Gastroesophageal sphincter (tissue), 4 donors: ENCODE measurements at regions not wholly inside any gene's neighbourhood (a gene's known extent, or its start where the extent isn't known, plus 50 kb on each side); places are given as distances from the start of the nearest gene placed in this dataset.

Experiments
- ATAC-seq: fragments of 150-250 bp; one replicate; pipeline ENCODE4 v1.9.1; 2016; ENCODE audit warnings: mild to moderate bottlenecking, moderate library complexity
- H3K27ac ChIP-seq, 4 donors: fragments of 200-600 bp; sonication (generic) in 3 of 4; 1 replicate in 3 of 4; 2 replicates in 1 of 4; pipeline ENCODE4 v1.5.1; 2016 to 2019
- H3K27me3 ChIP-seq: fragments of 200-600 bp; sonication (generic); one replicate; pipeline ENCODE4 v1.5.1; 2019
- H3K36me3 ChIP-seq, 2 donors: fragments of 200-600 bp; sonication (generic); one replicate each; pipeline ENCODE4 v1.5.1; 2019; ENCODE audit warnings: control low read depth in 1 of 2
- H3K4me1 ChIP-seq, 3 donors: fragments of 200-600 bp; sonication (generic); 1 replicate in 2 of 3; 2 replicates in 1 of 3; pipeline ENCODE4 v1.5.1; 2016 to 2019; ENCODE audit warnings: control low read depth in 2 of 3
- H3K4me3 ChIP-seq, 2 donors: fragments of 200-600 bp; sonication (generic); one replicate each; pipeline ENCODE4 v1.5.1; 2019; ENCODE audit warnings: mild to moderate bottlenecking in 1 of 2, moderate library complexity in 1 of 2
- H3K9me3 ChIP-seq, 3 donors: fragments of 200-600 bp; sonication (generic); one replicate each; pipeline ENCODE4 v1.5.1; 2017 to 2019; ENCODE audit warnings: control low read depth in 2 of 3
- EP300 ChIP-seq: sonication (generic); formaldehyde crosslinking; IDR thresholded peaks from one replicate; pipeline ENCODE4 v1.6.1; 2017; ENCODE audit warnings: antibody characterized with exemption, mild to moderate bottlenecking
- POLR2A ChIP-seq, 2 donors: fragments of 450-650 bp; IDR thresholded peaks; one replicate each; pipeline ENCODE4 v1.6.1; 2017; ENCODE audit warnings: antibody characterized with exemption in 2 of 2, mild to moderate bottlenecking in 2 of 2, moderate library complexity in 1 of 2
- POLR2AphosphoS5 ChIP-seq: sonication (generic); formaldehyde crosslinking; IDR thresholded peaks from one replicate; pipeline ENCODE4 v1.6.1; 2017; ENCODE audit warnings: antibody characterized with exemption
- WGBS, 2 donors: methylation state at CpG; one replicate each; pipeline ENCODE4 v1.1.5; 2018; ENCODE audit warnings: low coverage in 1 of 2; 5-methylcytosine and 5-hydroxymethylcytosine counted together
- TF ChIP-seq, protein P1 (sequence below), 4 experiments: fragments of 200-600 bp in 2 of 4; fragments of 450-650 bp in 2 of 4; sonication (generic) in 1 of 4; IDR thresholded peaks; one replicate each; pipeline ENCODE4 v1.5.1; 2017 to 2019; ENCODE audit warnings: antibody characterized with exemption in 4 of 4, mild to moderate bottlenecking in 2 of 4, moderate library complexity in 2 of 4

DNA sequence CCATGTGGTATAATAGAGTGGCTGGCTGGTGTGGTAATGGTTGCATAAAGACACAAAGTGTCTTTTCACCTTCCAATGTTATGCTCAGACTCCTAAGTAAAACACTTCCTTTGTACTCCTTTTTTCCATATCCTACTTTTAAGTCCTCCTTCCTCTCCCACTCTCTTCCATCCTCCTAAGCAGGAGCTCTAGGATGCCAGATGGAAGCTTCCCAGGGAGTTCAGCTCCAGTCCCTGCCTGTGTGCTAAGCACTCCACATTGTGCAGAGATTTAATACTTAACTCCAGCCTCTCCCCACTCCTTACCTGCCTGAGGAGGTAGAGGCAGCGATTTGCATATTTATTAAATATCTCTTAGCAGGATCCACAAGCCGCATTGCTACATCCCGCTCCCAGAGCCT, 60.5 kb upstream of the IGSF21 start:
- no peak for TF ChIP-seq POLR2AphosphoS5
- TF ChIP-seq EP300: no peak
- TF ChIP-seq POLR2A (IDR thresholded peaks at IDR 0.05): no peak
- TF ChIP-seq, protein P1, sequence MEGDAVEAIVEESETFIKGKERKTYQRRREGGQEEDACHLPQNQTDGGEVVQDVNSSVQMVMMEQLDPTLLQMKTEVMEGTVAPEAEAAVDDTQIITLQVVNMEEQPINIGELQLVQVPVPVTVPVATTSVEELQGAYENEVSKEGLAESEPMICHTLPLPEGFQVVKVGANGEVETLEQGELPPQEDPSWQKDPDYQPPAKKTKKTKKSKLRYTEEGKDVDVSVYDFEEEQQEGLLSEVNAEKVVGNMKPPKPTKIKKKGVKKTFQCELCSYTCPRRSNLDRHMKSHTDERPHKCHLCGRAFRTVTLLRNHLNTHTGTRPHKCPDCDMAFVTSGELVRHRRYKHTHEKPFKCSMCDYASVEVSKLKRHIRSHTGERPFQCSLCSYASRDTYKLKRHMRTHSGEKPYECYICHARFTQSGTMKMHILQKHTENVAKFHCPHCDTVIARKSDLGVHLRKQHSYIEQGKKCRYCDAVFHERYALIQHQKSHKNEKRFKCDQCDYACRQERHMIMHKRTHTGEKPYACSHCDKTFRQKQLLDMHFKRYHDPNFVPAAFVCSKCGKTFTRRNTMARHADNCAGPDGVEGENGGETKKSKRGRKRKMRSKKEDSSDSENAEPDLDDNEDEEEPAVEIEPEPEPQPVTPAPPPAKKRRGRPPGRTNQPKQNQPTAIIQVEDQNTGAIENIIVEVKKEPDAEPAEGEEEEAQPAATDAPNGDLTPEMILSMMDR (IDR thresholded peaks at IDR 0.05): no peak
- no peak for ATAC-seq
- H3K36me3 ChIP-seq: no peaks in the 10 kb centered on the region
- no peak overlapping the region for H3K27ac ChIP-seq
- H3K4me1 ChIP-seq: no peaks in the 10 kb centered on the region
- 83% methylated on average over 1 of the region's 3 CpGs; no CpG with 5 or more reads in 1 of the 2 donors for WGBS, 2 donors
- no peak overlapping the region for H3K4me3 ChIP-seq
- H3K27me3 ChIP-seq: peaks cover 54% of the 10 kb centered on the region
- no peaks in the 10 kb centered on the region for H3K9me3 ChIP-seq

- no peak overlapping the region for H3K27ac ChIP-seq
- H3K36me3 ChIP-seq: no peaks in the 10 kb centered on the region
- ATAC-seq: no peak
- no peaks in the 10 kb centered on the region for H3K9me3 ChIP-seq
- TF ChIP-seq, protein P1 (IDR thresholded peaks at IDR 0.05): no peak
- TF ChIP-seq POLR2AphosphoS5: no peak
- TF ChIP-seq POLR2A (IDR thresholded peaks at IDR 0.05): no peak
- TF ChIP-seq EP300: no peak
- WGBS, 2 donors: 78 to 93% methylated on average over 1 of the region's 1 CpG
- peaks cover 47% of the 10 kb centered on the region for H3K27me3 ChIP-seq
- no peak overlapping the region for H3K4me3 ChIP-seq
- H3K4me1 ChIP-seq: no peaks in the 10 kb centered on the region
These were observed 58.4 kb upstream of the IGSF21 start for GRCh38 chr1:18049228-18049627.

GRCh38 chr1:18052671-18053070, 54.9 kb upstream of the IGSF21 start:
- ATAC-seq: no peak
- TF ChIP-seq, protein P1 (IDR thresholded peaks at IDR 0.05): no peak
- no peak for TF ChIP-seq POLR2AphosphoS5
- TF ChIP-seq POLR2A (IDR thresholded peaks at IDR 0.05): no peak
- no peak for TF ChIP-seq EP300
- Histone ChIP-seq H3K9me3 (no peaks in the 10 kb centered on the region), H3K27me3 (peaks cover 48% of the 10 kb centered on the region), H3K4me3 (no peak overlapping the region), H3K4me1 (no peaks in the 10 kb centered on the region), H3K27ac (no peak overlapping the region), H3K36me3 (no peaks in the 10 kb centered on the region)
- 67 to 69% methylated on average over 8 of the region's 8 CpGs for WGBS, 2 donors

- no peak for ATAC-seq
- Histone ChIP-seq H3K9me3 (no peaks in the 10 kb centered on the region), H3K36me3 (no peaks in the 10 kb centered on the region), H3K27me3 (peaks cover 71% of the 10 kb centered on the region), H3K4me3 (no peak overlapping the region), H3K27ac (no peak overlapping the region), H3K4me1 (no peaks in the 10 kb centered on the region)
- 80 to 88% methylated on average over 2 to 11 of the region's 14 CpGs for WGBS, 2 donors
- TF ChIP-seq EP300 (no peak), POLR2A (IDR thresholded peaks at IDR 0.05) (no peak), POLR2AphosphoS5 (no peak)
- TF ChIP-seq, protein P1 (IDR thresholded peaks at IDR 0.05): no peak
These were observed 52.4 kb upstream of the IGSF21 start for GRCh38 chr1:18055156-18055555.

- Histone ChIP-seq H3K9me3 (peaks cover 0 to 2% (median 0%) of the 10 kb centered on the region in 3 donors), H3K27ac (no peak overlapping the region), H3K4me3 (no peak overlapping the region), H3K27me3 (peaks cover 81% of the 10 kb centered on the region), H3K36me3 (no peaks in the 10 kb centered on the region), H3K4me1 (no peaks in the 10 kb centered on the region)
- no peak for ATAC-seq
- TF ChIP-seq EP300 (no peak), POLR2AphosphoS5 (no peak), POLR2A (IDR thresholded peaks at IDR 0.05) (no peak)
- TF ChIP-seq, protein P1 (IDR thresholded peaks at IDR 0.05): no peak
- WGBS, 2 donors: 86% methylated on average over 1 of the region's 1 CpG; no CpG with 5 or more reads in 1 of the 2 donors
These were observed 51.1 kb upstream of the IGSF21 start for GRCh38 chr1:18056545-18056944.
